OCI-LY7 (cell line): ENCODE measurements at regions not wholly inside any gene's neighbourhood (a gene's known extent, or its start where the extent isn't known, plus 50 kb on each side); places are given as distances from the start of the nearest gene placed in this dataset.

Experiments
- EZH2phosphoT487 ChIP-seq: fragments of 200-600 bp; sonication (generic); IDR thresholded peaks from 2 replicates; pipeline ENCODE4 v1.6.1; 2018; ENCODE audit warnings: low read depth, borderline replicate concordance, mild to moderate bottlenecking, mixed run types, antibody characterized with exemption, low read length, moderate library complexity, mixed read lengths
- TF ChIP-seq, protein P1 (sequence below): fragments of 200-600 bp; sonication (generic); conservative IDR thresholded peaks from 2 replicates; pipeline ENCODE4 v1.5.1; 2014; ENCODE audit warnings: mild to moderate bottlenecking, antibody characterized with exemption, low read length, moderate library complexity, mixed read lengths

DNA sequence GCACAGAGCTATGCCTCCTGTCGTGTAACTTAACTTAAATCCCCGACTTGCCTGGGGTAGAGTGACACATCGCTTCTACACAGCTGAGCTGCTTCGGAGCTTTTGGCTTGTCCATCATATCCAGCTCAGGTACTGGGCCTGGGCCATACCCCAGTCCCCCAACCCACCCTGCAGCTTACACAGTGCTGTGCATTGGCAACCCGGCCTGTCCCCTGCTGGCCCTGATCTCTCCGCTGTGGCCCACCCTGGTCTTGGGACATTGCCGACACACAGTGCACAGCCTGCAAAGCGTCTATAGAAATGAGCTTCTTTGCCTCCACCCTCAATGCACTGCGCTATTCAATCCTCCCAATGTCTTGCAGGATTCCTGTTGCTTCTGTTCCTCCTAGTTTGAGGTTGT, 342.8 kb upstream of the RAB6C start:
- TF ChIP-seq, protein P1, sequence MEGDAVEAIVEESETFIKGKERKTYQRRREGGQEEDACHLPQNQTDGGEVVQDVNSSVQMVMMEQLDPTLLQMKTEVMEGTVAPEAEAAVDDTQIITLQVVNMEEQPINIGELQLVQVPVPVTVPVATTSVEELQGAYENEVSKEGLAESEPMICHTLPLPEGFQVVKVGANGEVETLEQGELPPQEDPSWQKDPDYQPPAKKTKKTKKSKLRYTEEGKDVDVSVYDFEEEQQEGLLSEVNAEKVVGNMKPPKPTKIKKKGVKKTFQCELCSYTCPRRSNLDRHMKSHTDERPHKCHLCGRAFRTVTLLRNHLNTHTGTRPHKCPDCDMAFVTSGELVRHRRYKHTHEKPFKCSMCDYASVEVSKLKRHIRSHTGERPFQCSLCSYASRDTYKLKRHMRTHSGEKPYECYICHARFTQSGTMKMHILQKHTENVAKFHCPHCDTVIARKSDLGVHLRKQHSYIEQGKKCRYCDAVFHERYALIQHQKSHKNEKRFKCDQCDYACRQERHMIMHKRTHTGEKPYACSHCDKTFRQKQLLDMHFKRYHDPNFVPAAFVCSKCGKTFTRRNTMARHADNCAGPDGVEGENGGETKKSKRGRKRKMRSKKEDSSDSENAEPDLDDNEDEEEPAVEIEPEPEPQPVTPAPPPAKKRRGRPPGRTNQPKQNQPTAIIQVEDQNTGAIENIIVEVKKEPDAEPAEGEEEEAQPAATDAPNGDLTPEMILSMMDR = no peak
- TF ChIP-seq EZH2phosphoT487 = no peak
